HS-5 (cell line): ENCODE measurements at regions not wholly inside any gene's neighbourhood (a gene's known extent, or its start where the extent isn't known, plus 50 kb on each side); places are given as distances from the start of the nearest gene placed in this dataset.
"Not testable (repeated sequence)": the region's sequence is repeated elsewhere in the genome, so short reads cannot be mapped to it uniquely, and the experiment has no call there.

Experiments
- DNase-seq: peaks from one replicate; pipeline ENCODE4 v3.0.0-alpha.2; 2012; ENCODE audit warnings: low read depth

DNA sequence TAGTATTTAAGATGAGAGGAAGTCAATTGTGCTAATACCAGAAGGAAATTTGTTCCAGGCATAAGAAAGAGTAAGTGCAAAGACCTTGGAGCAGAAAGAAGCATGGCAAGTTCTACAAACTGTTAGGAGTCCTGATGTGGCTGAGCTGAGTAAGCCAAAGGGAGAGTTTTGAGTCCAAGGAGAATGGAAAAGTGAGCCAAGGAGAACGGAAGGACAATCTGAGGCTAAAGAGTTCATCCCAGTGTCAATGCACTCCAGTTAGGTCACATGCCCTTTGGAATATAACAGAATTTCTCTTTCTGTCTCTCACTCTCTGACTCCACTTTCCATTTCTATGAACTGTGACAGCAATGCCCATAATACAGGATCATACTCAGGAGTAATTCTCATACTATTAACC, 224.7 kb downstream of the CAAP1 start:
- no peak for DNase-seq

DNA sequence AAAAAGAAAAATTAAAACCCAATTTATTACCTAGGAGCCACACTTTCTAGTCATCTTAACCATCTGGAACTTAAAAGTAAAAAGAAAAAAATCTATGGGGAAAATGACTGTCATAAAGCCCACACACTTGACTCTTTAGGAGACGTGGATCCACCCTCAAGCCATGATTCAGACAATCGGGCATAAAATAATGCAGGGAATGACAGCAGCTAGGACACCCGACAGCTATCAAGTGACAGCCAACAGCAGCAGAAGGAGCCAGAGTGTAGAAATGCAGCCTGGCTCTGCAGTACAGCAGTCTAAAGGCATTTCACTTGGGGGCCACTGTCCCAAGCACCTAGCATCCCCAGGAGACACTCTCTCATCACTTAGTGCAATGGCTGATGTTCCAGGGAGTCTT, 226.9 kb downstream of the CAAP1 start:
- DNase-seq, result no peak

DNA sequence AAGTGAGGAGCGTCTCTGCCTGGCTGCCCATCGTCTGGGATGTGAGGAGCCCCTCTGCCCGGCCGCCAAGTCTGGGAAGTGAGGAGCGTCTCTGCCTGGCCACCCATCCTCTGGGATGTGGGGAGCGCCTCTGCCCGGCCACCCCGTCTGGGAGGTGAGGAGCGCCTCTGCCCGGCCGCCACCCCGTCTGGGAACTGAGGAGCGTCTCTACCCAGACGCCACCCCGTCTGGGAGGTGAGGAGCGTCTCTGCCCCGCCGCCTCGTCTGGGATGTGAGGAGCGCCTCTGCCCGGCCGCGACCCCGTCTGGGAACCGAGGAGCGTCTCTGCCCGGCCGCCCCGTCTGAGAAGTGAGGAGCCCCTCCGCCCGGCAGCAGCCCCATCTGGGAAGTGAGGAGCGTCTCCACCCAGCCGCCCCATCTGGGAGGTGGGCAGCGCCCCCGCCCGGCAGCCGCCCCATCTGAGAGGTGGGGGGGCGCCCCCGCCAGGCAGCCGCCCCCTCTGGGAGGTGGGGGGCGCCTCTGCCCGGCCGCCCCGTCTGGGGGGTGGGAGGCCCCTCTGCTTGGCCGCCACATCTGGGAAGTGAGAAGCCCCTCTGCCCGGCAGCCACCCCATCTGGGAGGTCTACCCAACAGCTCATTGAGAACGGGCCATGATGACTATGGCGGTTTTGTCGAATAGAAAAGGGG, 228.4 kb downstream of the CAAP1 start:
- not testable (repeated sequence) for DNase-seq

DNA sequence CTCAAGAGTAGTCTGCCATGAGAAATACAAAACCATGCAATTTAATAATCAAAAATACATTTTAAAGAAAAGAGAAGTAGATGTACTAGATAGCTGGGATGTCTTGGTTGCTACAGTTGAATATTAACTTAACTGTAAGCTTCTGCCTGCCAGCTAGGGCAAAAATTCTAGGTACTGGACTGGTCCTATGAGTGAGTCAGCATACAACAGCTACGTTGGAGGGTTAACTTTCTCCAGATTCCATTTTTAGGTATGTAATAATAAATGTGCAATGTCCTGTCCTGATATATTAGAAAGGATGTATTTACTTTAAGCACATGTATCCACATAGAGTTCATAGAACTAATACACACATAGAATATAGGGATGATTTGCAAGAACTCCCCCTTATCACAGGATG, 230.1 kb downstream of the CAAP1 start:
- no peak for DNase-seq

DNA sequence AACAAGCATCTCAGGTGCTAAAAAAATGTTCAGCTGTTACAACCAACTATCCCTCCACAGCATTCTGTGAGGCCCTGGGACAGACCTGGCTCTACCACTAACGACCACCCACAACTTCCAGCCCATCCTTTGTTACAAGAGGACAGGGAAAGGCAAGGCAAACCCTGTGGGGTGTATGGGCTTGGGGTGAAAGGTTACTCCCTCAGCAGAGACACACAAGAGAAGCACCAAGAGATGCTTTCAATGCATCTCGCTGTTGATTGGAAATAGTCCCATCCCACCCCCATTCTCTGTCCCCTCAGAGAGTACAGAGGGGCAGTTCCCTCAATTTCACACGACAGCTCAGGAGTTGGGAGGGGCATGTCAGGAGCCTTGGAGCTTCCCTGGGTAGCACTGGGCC, 234.1 kb downstream of the CAAP1 start:
- no peak for DNase-seq

DNA sequence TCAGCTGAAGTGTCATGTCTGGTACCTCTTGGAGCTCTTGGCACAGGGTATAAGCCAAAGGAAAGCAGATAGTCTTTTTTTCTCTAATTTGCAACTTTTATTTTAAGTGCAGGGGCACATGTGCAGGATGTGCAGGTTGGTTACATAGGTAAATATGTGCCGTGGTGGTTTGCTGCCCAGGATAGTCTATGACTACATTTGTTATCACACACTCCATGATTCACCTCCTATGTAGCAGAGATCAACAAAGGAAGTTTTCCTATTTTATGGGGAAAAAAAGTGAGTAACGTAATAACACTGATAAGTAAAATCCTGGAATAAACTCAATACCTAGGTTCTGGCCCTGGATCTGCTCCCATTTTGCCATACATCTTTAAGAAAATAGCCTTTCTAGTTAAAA, 234.6 kb downstream of the CAAP1 start:
- no peak for DNase-seq

DNA sequence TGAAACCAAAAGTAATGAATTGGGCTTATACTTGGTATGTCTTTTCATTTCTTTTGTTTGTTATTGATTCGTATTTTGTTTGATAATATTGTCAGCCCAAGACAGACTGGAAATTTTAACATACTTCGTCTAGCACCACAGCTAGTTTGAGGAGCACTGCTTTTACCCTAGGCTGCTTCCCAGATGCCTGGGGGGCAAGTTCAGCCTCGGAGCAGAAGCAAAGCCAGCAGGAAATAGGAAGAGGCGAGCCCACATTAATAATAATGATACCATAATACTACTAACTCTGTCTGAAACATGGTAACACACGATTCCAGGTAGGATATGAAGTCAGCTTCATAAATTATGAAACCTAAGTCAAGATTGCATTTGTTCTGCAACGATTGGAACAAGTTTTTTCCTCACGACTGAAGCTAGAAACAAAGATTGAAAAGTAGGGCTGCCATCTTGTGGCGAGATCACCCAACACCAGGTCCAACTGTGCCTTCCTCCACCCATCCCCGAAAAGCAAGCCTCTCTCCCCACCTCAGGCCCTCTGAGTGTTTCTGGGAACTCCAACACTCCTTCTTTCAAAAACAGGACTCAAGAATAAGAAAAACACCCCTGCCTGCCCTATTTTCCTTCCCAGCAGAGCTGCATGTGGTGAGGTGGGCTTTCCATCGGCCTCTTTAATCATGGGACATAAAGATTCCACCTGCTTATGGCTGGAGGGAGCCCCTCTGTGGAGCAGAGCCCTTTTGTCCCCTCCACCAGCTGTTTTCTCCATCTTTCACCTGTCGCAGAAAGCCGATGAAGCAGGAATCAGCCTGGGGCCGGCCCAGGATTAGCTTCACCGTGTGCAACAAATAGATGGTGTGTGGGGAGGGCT, 236.4 kb downstream of the CAAP1 start:
- no peak for DNase-seq

DNA sequence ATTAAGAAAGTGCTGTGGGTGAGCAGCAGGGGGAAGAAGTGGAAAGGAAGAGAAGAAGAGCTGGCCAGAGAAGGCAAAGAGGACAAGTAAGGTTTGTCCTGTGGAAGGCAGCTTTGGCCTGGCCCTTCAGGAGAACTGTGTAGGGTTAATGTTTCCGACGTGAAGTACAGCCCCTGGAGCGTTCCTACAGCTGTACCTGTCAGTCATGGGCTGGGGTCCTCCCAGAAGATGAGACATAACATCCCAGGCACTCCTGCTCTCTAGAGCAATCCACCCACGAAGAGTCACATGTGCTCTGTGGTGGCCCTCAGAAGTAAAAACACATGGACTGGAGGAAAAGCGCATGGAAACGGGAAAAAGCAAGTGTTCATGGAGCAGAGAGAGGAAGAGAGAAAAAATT, 237.4 kb downstream of the CAAP1 start:
- no peak for DNase-seq

DNA sequence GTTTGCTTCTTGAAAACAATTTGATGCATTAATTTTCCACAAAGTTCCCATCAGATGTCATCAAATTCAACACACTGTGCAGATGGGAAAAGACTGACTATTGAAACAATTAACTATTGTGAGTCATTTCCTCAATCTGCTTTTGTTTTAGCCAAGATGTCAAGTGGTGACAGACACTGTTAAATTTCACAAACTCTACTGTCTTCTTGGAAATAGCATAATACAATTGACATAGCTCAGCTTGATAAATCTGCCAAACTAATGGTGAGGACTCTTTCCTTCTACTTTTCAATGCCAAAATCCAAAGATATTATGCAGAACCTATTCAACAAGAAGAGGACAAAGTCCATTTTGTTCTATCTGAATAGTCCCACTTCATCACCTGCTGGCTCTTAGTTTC, 242.3 kb downstream of the CAAP1 start:
- DNase-seq, result no peak

DNA sequence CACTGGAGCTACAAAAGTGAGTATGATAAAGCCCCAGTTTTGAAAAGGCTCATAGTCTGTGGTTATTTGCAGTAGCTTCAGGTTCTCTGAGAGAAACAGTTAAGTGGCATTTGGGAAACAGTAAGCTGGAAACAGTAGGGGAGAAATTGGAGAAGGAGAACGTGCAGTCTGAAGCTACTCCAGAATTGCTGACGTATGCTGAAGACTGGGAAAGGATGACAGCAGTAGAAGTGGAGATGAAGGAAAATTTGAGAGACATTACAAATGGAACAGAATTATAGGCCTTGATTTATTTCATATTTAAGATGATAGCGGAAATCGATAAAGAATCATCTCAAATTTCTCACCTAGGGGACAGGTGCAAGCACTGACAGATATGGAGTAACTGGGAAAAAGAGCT, 248.8 kb downstream of the CAAP1 start:
- DNase-seq, result no peak

DNA sequence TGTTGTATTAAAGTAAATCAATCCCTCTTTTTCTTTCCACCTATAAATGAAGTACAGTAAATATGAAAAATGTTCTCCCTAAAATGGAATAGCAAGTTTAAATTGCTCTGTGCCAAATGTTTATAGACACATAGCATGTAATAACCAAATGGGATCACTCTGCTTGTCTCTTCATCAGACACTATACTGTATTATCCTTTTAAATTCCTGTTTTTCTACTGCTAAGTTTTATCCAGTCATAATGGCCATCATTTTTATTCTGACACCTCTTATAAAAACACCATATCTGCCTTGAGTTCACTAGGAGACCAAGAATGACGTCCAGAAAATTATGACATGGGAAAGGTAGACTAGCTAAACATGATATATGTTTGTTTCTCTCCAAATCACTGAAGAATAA, 252.8 kb downstream of the CAAP1 start:
- no peak for DNase-seq

DNA sequence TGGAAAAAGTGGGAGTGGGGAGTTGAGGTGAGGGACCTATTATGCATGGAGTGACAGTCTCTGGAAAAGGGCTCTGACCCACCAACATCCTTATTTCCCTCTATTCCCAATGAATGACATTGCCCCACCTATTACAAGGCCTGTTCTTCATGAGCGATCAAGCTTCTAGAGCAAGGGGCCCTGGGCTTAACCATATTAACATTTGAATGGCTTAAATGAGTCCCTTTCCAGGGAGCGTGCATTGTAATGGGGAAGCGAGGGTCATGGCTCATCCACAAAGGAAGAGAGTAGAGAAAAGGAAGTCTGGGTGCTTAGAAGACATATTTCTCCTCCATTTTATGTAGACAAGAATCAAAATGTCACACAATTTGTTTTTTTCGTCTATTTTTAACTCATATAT, 255.5 kb downstream of the CAAP1 start:
- no peak for DNase-seq

DNA sequence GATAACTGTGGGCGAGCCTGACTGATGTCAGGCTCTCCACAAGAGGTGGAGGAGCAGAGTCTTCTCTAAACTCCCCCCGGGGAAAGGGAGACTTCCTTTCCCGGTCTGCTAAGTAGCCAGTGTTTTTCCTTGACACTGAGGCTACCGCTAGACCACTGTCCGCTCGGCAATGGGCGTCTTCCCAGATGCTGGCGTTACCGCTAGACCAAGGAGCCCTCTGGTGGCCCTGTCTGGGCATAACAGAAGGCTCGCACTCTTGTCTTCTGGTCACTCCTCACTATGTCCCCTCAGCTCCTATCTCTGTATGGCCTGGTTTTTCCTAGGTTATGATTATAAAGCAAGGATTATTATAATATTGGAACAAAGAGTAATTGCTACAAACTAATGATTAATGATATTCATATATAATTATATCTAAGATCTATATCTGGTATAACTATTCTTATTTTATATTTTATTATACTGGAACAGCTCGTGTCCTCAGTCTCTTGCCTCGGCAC, 278.7 kb downstream of the CAAP1 start:
- not testable (repeated sequence) for DNase-seq

DNA sequence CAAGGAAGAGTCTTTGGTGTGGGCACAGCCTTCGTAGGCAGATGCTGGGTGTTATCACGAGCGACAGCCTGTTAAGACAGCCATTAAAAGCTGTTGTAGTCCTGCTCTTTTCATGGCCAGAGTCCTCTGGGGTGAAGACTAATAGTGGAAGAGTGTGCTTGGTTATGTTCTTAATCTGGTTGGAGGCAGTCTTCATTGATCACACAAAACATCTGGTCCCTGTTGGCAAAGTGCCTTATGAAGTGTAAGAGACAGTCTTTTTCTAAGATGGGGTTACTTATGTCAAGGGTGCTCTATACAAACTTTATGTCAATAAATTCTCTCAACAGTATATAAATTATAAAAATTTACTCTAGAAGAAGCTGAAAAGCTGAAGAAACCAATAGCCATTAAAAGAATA, 280.4 kb downstream of the CAAP1 start:
- DNase-seq, result no peak

DNA sequence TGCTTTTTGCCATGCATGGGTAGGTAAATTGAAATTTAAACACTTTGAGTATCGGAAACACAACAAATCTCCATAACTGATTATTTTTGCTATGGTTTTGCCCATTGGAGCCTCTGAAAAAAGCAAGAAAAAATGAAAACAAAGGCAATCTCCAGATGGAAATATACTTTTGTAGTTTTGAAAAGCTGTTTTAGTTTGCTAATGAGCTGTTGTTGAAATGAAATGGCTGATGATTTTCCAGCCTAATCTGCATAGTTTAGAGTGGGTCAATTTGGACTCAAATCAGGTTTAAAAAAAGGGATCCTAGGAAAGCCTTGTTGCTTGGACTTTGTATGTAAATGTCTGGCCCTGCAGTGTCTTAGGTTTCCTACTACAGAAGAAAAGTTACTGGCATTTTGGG, 285.8 kb downstream of the CAAP1 start:
- DNase-seq, result no peak

DNA sequence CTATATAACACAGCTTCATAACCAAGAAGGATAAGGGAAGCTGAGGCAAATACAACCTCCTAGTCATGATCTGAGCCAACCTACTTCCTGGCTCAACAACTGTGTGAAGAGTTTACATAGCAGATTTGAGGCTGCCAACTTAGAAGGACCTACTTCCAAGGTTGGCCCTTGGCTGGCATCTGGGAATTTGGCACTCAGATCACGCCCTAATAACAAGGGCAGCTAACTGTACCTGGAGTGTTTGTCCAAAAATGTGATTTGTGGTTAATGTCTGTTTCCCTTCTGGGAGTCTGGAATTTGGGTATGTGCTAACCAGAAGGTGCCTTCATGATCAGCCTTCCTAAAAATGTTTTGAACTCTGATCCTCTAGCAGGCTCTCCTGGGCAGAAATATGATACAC, 287.2 kb downstream of the CAAP1 start:
- DNase-seq, result no peak

DNA sequence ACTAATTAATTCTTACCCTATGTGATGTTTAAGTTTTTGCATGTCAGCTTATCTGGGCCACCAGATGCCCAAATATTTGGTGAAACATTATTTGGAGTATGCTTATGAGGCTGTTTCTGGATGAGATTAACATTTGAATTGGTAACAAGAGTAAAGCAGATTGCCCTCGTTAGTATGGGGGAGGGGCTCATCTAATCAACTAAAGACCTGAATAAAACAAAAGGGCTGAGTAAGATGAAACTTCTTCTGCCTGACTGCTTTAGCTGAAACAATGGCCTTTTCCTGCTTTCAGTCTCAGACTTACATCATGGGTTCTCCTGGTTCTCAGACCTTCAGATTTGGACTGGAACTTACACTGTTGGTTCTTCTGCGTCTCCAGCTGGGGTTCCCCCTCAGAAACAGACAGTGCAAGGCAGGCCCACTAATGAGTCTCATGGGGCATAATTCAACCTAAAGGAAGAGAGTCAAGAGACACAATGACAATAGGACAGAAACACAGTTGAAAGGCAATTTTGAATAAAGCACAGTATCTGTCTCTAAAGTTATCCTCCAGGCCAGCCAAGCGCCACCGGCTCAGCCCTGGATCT, 288.4 kb downstream of the CAAP1 start:
- DNase-seq, result no peak

DNA sequence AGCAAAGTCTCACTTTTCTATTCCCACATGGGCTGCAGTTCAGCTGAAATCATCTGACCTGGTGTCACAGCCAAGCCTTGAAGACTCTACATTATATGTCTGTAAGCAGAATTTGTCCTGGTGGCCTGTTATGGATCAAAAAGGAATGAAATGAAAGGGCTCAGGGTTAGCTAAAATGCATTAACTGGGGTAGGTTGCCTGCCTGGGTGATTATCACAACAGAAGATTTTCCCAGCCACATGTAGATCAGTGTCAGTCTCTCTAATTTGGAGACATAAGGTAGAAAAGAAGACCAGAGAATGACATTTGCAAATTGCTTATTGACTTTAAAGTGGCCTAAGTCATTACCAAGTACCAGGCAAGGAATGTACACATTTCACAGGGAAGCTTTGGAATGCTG, 289.0 kb downstream of the CAAP1 start:
- DNase-seq, result no peak

DNA sequence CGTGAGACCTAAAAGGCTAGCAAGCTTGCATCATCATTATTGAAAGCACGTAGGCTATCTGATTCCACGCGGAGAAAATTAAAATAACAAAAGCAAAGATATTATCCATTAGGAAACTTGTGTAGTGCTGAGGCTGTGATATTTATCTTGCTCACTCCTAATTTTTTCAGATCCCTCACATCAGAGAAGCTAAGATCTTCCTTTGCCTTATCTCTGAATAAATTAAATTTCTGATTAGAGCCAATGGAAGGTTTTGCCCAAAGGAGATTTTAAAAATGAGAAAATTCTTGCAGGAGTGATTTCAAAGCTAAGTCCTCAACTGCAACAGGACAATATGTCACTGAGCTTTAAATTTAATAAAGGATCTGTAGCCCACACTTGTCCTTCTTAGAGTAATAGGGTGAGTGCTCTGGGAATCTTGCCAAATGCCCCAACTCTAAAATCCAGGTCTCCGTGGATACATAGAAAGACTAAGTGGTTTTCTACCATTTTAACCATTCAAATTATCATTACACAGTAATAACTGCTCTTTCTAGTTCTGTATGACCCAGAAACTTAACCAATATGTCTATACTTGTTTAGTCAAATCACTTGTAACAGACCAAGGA, 295.0 kb downstream of the CAAP1 start:
- DNase-seq, result no peak

DNA sequence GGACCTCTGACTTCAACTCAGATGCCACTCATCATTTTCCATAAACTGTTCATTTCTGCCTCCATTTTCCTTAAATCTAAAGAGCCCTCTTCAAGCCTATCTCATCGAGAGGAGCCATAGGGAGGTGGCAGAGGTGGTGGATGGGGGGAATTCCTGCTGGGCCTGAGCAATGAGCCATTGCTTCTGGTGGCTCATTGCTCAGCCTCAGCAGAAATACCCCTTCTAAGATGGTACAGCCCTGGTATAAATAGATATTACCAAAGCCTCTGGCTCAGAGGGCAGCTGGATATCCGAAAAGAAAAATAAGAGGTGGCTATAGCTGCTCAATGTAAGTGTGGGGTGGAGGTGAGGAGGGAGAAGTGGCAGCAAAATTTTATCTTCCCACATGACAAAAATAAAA, 313.5 kb downstream of the CAAP1 start:
- no peak for DNase-seq

DNA sequence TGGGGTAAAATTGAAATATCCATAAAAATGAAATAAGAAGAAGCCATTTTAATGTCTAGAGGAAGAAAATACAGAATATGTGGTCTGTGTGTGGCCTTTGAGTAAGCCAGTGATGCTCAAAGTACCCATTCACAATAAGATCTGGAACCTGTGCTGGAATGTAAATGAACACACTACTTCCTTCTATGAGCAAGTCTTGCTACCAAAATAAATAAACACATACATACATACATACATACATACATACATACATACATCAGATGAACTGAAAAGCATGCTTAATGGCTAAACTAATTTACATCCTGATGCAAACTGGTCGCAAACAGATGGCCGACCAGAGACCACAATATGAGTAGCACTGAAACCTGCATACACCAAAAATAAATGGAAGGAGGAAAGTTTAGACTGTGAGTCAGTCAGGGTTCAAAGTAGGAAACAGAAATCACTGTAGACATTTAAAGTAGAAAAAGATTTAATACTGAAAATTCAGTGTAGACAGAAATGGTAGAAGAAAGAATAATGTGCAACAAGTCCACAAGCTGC, 317.6 kb downstream of the CAAP1 start:
- no peak for DNase-seq

DNA sequence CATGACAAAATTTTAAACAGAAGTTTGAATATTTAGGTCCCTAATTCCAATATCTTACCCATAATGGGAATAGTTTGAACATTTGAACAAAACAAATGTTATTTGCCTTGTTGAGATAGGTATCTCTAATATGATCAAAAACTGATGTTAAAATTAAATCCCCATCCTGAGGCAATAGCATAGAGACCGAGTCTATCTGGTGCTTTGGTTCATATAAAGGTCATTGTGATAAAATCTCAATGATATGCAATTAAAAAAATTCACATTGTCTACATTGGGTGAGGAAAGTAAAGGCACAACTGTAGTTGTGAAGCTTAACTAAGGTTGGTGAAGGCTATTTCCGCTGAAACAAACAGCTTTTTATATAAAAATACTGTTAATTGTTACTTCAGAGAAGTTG, 318.3 kb downstream of the CAAP1 start:
- no peak for DNase-seq
